ENCODE measurements at regions not wholly inside any gene's neighbourhood (a gene's known extent, or its start where the extent isn't known, plus 50 kb on each side); places are given as distances from the start of the nearest gene placed in this dataset.

DNA sequence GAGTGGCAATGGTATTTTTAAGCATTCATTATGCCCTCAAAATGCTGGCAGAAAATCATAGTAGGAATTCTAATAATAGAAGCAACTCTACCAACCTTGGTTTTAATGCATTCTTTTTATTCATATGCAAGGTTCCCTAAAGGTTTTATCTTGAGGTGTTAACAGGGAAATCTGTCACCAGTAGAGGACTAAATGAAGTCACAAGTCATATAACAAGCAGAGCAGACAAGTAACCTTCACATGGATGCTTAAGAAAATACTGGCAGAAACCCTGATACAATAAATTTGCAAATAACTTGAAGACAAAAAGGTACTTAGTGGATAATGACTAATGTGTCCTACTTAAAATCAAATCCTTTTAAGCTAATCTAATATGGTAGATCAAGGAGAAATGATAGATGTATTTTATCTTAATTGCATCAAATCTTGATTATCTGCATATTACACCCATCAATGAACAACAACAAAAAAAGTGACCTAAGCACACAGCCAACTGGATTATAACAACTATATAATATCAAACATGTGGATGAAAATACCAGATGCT, 73.3 kb downstream of the RFC3 start:
- no peak for DNase-seq (ENCODE audit: low read depth)
- TF ChIP-seq, protein P1, sequence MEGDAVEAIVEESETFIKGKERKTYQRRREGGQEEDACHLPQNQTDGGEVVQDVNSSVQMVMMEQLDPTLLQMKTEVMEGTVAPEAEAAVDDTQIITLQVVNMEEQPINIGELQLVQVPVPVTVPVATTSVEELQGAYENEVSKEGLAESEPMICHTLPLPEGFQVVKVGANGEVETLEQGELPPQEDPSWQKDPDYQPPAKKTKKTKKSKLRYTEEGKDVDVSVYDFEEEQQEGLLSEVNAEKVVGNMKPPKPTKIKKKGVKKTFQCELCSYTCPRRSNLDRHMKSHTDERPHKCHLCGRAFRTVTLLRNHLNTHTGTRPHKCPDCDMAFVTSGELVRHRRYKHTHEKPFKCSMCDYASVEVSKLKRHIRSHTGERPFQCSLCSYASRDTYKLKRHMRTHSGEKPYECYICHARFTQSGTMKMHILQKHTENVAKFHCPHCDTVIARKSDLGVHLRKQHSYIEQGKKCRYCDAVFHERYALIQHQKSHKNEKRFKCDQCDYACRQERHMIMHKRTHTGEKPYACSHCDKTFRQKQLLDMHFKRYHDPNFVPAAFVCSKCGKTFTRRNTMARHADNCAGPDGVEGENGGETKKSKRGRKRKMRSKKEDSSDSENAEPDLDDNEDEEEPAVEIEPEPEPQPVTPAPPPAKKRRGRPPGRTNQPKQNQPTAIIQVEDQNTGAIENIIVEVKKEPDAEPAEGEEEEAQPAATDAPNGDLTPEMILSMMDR (IDR thresholded peaks at IDR 0.05; ENCODE audit: low read depth, low read length, missing control alignments), result no peak
- no peak overlapping the region for H3K4me3 ChIP-seq (ENCODE audit: low read depth, low read length)

DNA sequence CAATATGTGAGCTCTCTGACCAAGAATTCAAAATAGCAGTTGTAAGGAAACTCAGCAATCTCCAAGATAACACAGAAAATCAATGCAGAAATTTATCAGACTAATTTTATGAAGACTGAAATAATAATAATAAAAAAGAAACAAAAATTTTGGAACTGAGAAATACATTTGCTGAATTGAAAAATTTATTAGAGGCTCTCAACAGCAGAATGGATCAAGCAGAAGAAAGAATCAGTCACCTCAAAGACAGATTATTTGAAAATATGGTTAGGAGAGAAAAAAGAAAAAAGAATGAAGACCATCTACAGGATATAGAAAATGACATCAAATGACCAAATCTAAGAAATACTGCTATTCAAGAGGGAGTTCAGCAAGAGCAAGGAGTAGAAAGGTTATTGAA, 75.6 kb downstream of the RFC3 start:
- H3K4me3 ChIP-seq (ENCODE audit: low read depth, low read length), result no peak overlapping the region
- TF ChIP-seq, protein P1 (IDR thresholded peaks at IDR 0.05; ENCODE audit: low read depth, low read length, missing control alignments), result no peak

DNA sequence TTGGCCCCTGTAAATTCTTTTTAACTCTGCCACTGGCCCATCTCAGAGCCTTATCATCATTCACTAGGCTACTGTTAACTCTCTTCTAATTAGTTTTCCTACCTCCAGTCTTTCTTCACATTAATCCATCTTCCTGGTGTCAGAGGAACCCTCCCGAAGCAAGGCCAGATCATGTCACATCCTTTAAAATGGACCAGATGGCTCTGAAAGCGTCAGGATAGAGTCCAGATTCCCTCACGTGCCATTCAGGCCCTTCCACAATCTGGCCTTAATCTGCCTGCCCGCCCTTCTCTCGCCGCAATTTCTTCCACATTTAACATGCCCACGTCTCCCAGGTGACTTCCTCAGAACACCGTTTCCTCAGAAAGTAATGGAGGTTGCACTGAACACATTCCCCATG, 86.5 kb downstream of the RFC3 start:
- H3K4me3 ChIP-seq (ENCODE audit: low read depth, low read length), result no peak overlapping the region
- TF ChIP-seq, protein P1 (IDR thresholded peaks at IDR 0.05; ENCODE audit: low read depth, low read length, missing control alignments), result no peak
- no peak for DNase-seq (ENCODE audit: low read depth)

More for the DNA sequence above, 75.6 kb downstream of the RFC3 start:
- DNase-seq (ENCODE audit: low read depth), result no peak

DNA sequence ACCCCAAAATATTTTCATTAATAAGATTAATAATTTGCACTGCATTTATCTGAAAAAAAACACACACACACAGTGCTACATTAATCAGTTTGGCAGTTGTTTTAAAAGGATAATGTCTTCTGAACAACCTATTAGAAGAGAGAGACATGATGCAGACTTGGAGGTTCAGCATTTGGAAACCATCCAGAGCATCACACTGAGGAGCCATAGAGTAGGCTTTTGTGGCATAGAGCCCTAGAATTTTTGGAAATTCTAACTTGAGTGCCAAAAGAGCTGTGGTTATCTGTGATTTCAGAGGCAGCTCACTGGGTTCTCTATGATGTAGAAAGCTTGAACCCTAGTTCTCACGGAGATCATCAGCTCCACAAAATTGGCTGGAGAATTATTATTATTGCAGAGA, 90.2 kb downstream of the RFC3 start:
- no peak overlapping the region for H3K4me3 ChIP-seq (ENCODE audit: low read depth, low read length)

DNA sequence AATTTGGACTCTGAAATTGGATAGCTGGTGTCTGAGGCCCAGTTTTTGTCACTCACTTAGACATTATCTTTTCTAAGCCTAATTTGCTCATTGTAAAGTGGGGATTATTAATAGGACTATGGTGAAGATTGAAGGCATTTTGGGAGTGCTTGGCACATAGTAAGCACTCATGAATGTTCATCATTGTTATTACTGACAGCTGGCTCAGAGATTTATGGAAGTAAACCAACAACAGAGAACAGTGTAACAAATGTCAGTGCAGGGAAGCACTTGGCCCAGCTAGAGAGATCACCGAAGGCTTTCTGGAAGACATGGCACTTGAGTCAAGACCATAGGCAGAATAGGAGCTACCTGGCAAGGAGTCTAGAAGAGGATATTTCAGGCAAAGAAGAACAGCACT, 92.3 kb downstream of the RFC3 start:
- TF ChIP-seq, protein P1 (IDR thresholded peaks at IDR 0.05; ENCODE audit: low read depth, low read length, missing control alignments), result no peak
- H3K4me3 ChIP-seq (ENCODE audit: low read depth, low read length), result no peak overlapping the region
- no peak for DNase-seq (ENCODE audit: low read depth)

More for the DNA sequence above, 90.2 kb downstream of the RFC3 start:
- TF ChIP-seq, protein P1 (IDR thresholded peaks at IDR 0.05; ENCODE audit: low read depth, low read length, missing control alignments), result no peak
- DNase-seq (ENCODE audit: low read depth), result no peak

DNA sequence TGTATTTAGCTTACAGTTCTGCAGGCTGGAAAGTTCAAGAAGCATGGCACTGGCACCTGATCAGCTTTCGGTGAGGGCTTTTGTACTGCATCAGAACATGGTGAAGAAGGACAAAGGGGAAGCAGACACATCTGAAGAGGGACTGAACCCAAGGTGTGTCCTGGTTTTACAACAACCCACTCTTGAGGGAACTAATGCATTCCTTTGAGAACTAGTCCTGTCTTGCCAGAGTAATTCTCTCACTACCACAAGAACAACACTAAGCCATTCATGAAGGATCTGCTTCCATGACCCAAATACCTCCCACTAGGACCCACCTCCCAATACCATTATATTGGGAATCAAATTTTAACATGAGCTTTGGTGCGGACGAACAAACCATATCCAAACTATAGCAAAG, 93.6 kb downstream of the RFC3 start:
- TF ChIP-seq, protein P1 (IDR thresholded peaks at IDR 0.05; ENCODE audit: low read depth, low read length, missing control alignments), result no peak
- no peak for DNase-seq (ENCODE audit: low read depth)
- H3K4me3 ChIP-seq (ENCODE audit: low read depth, low read length), result no peak overlapping the region

DNA sequence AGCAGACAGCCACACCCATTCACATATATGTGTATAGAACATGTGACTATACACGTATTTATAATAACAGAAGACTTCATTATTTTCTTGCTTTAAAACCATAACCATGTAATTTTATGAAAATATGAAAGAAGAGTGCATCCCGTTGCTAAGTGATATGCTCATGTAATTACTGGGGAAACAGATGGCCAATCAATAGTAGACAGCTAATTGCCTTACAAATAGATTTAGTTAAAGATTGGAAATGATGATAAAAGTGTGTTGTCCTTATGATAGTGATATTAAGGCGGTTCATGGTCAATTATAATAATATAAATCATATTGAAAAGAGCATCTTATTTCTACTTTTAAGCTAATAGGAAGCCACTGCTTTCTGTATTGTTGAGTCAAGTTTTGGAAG, 95.9 kb downstream of the RFC3 start:
- no peak overlapping the region for H3K4me3 ChIP-seq (ENCODE audit: low read depth, low read length)
- DNase-seq (ENCODE audit: low read depth), result no peak
- TF ChIP-seq, protein P1 (IDR thresholded peaks at IDR 0.05; ENCODE audit: low read depth, low read length, missing control alignments), result no peak

All from GM12864 (cell line).